ENCODE measurements at regions not wholly inside any gene's neighbourhood (a gene's known extent, or its start where the extent isn't known, plus 50 kb on each side); places are given as distances from the start of the nearest gene placed in this dataset.

DNA sequence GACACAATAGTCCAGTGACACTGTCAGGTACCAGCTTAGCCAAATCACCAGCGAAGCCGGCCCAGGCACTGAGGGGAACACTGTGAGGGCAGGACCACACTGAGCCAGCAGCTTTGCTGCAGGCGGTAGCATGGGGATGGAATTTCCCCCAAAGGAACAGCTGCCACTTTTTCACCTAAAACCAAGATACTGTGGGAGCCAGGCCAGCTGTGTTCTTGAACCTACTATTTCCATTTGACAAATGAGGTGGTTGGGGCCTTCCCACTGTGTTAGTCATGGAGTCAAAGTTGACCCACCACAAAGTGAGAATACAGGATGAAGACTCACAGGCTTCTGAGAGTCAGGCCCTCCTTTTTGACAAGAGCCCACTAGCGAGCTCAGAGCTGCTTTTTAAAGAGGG lies 70.7 kb upstream of the SH3RF1 start:
- no peak for TF ChIP-seq CTCF (conservative IDR thresholded peaks at IDR 0.05; ENCODE audit: low read depth, low read length)
- TF ChIP-seq RFX5 (IDR thresholded peaks at IDR 0.05; ENCODE audit: low read depth, low read length), result no peak
- TF ChIP-seq POLR2A (IDR thresholded peaks at IDR 0.05; ENCODE audit: low read depth, low read length), result no peak
- TF ChIP-seq CHD1 (IDR thresholded peaks at IDR 0.05; ENCODE audit: low read depth, low read length), result no peak
- no peak for TF ChIP-seq CEBPB (IDR thresholded peaks at IDR 0.05; ENCODE audit: low read depth, low read length)
- no peak for TF ChIP-seq SMC3 (IDR thresholded peaks at IDR 0.05; ENCODE audit: low read depth, low read length)
- TF ChIP-seq, protein P1, sequence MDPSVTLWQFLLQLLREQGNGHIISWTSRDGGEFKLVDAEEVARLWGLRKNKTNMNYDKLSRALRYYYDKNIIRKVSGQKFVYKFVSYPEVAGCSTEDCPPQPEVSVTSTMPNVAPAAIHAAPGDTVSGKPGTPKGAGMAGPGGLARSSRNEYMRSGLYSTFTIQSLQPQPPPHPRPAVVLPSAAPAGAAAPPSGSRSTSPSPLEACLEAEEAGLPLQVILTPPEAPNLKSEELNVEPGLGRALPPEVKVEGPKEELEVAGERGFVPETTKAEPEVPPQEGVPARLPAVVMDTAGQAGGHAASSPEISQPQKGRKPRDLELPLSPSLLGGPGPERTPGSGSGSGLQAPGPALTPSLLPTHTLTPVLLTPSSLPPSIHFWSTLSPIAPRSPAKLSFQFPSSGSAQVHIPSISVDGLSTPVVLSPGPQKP (IDR thresholded peaks at IDR 0.05; ENCODE audit: borderline replicate concordance, low read depth, low read length), result no peak
- no peak for TF ChIP-seq MXI1 (IDR thresholded peaks at IDR 0.05; ENCODE audit: borderline replicate concordance, low read depth, low read length)
- no peak for TF ChIP-seq RAD21 (IDR thresholded peaks at IDR 0.05; ENCODE audit: low read length)
- no peak for TF ChIP-seq MAZ (IDR thresholded peaks at IDR 0.05; ENCODE audit: borderline replicate concordance, low read depth, low read length)
